Peyer's patch (tissue), 4 donors: ENCODE measurements at regions not wholly inside any gene's neighbourhood (a gene's known extent, or its start where the extent isn't known, plus 50 kb on each side); places are given as distances from the start of the nearest gene placed in this dataset.
"Not testable (repeated sequence)": the region's sequence is repeated elsewhere in the genome, so short reads cannot be mapped to it uniquely, and the experiment has no call there.

Experiments used
- CTCF ChIP-seq, 6 experiments: fragments of 450-650 bp in 4 of 6; fragments of 200-600 bp in 2 of 6; sonication (generic) in 1 of 6; IDR thresholded peaks; one replicate each; pipeline ENCODE4 v1.5.1; 2017 to 2019; ENCODE audit warnings: antibody characterized with exemption in 6 of 6, mild to moderate bottlenecking in 3 of 6, moderate library complexity in 1 of 6
- POLR2A ChIP-seq, 2 donors: fragments of 450-650 bp; IDR thresholded peaks; one replicate each; pipeline ENCODE4 v1.5.1; 2017; ENCODE audit warnings: antibody characterized with exemption in 2 of 2, mild to moderate bottlenecking in 2 of 2, moderate library complexity in 2 of 2

- not testable (repeated sequence) for TF ChIP-seq CTCF, POLR2A (IDR thresholded peaks at IDR 0.05)
Observed at GRCh38 chr21:6579801-6580200, 3941.6 kb upstream of the TPTE start.
